ENCODE measurements at regions not wholly inside any gene's neighbourhood (a gene's known extent, or its start where the extent isn't known, plus 50 kb on each side); places are given as distances from the start of the nearest gene placed in this dataset.

GRCh38 chr6:144804246-144804790 lies 519.2 kb downstream of the UTRN start:
- H3K27ac Mint-ChIP-seq = no peak overlapping the region
- peaks cover 72% of the 10 kb centered on the region for H3K36me3 Mint-ChIP-seq (ENCODE audit: low read depth)
- CTCF ChIA-PET = no interaction called here
- POLR2A ChIA-PET = no interaction called here
- ATAC-seq (ENCODE audit: low read depth) (no peak), DNase-seq (no peak)
- TF ChIP-seq CTCF (IDR thresholded peaks at IDR 0.05) = no peak
- no peak overlapping the region for H3K4me3 Mint-ChIP-seq
- no peaks in the 10 kb centered on the region for H3K4me1 Mint-ChIP-seq
- no peaks in the 10 kb centered on the region for H3K27me3 Mint-ChIP-seq
- intact Hi-C loops (cut with micrococcal nuclease) = no loop called here
- no peaks in the 10 kb centered on the region for H3K9me3 Mint-ChIP-seq

GRCh38 chr6:144805049-144805448 lies 519.9 kb downstream of the UTRN start:
- CTCF ChIA-PET = no interaction called here
- ATAC-seq (ENCODE audit: low read depth) = no peak
- no peak overlapping the region for H3K27ac Mint-ChIP-seq

GRCh38 chr6:144806222-144806621 lies 521.1 kb downstream of the UTRN start:
- CTCF ChIA-PET = interaction anchor here (1.2 kb wide), 1 partner anchor 222 kb away, joined by 4 read pairs; no protein-coding TSS in a partner anchor
- no peak for ATAC-seq (ENCODE audit: low read depth)
- no peak for DNase-seq
- POLR2A ChIA-PET = no interaction called here
- no peak overlapping the region for H3K4me3 Mint-ChIP-seq
- no peaks in the 10 kb centered on the region for H3K9me3 Mint-ChIP-seq
- TF ChIP-seq CTCF (IDR thresholded peaks at IDR 0.05) = no peak
- intact Hi-C loops (cut with micrococcal nuclease) = no loop called here
- peaks cover 71% of the 10 kb centered on the region for H3K36me3 Mint-ChIP-seq (ENCODE audit: low read depth)
- H3K27me3 Mint-ChIP-seq = no peaks in the 10 kb centered on the region
- no peak overlapping the region for H3K27ac Mint-ChIP-seq
- no peaks in the 10 kb centered on the region for H3K4me1 Mint-ChIP-seq

More at GRCh38 chr6:144805049-144805448, 519.9 kb downstream of the UTRN start:
- H3K9me3 Mint-ChIP-seq = no peaks in the 10 kb centered on the region
- POLR2A ChIA-PET = no interaction called here
- H3K36me3 Mint-ChIP-seq (ENCODE audit: low read depth) = peaks cover 72% of the 10 kb centered on the region
- no peaks in the 10 kb centered on the region for H3K27me3 Mint-ChIP-seq
- no peaks in the 10 kb centered on the region for H3K4me1 Mint-ChIP-seq
- DNase-seq = no peak
- no peak for TF ChIP-seq CTCF (IDR thresholded peaks at IDR 0.05)
- H3K4me3 Mint-ChIP-seq = no peak overlapping the region
- intact Hi-C loops (cut with micrococcal nuclease) = no loop called here

- Mint-ChIP-seq H3K9me3 (no peaks in the 10 kb centered on the region), H3K4me3 (no peak overlapping the region), H3K4me1 (no peaks in the 10 kb centered on the region), H3K36me3 (ENCODE audit: low read depth) (peaks cover 72% of the 10 kb centered on the region), H3K27me3 (no peaks in the 10 kb centered on the region), H3K27ac (no peak overlapping the region)
- ChIA-PET CTCF (no interaction called here), POLR2A (no interaction called here)
- no peak for TF ChIP-seq CTCF (IDR thresholded peaks at IDR 0.05)
- no peak for ATAC-seq (ENCODE audit: low read depth)
- DNase-seq = no peak
- intact Hi-C loops (cut with micrococcal nuclease) = no loop called here
These were observed 524.0 kb downstream of the UTRN start for GRCh38 chr6:144809120-144809519.

GRCh38 chr6:144809969-144810368 lies 524.8 kb downstream of the UTRN start:
- no peaks in the 10 kb centered on the region for H3K4me1 Mint-ChIP-seq
- no peaks in the 10 kb centered on the region for H3K9me3 Mint-ChIP-seq
- ChIA-PET CTCF (no interaction called here), POLR2A (no interaction called here)
- H3K27ac Mint-ChIP-seq = no peak overlapping the region
- no peaks in the 10 kb centered on the region for H3K27me3 Mint-ChIP-seq
- DNase-seq (no peak), ATAC-seq (ENCODE audit: low read depth) (no peak)
- peaks cover 72% of the 10 kb centered on the region for H3K36me3 Mint-ChIP-seq (ENCODE audit: low read depth)
- no peak overlapping the region for H3K4me3 Mint-ChIP-seq
- TF ChIP-seq CTCF (IDR thresholded peaks at IDR 0.05) = no peak
- intact Hi-C loops (cut with micrococcal nuclease) = no loop called here
